ENCODE measurements at regions not wholly inside any gene's neighbourhood (a gene's known extent, or its start where the extent isn't known, plus 50 kb on each side); places are given as distances from the start of the nearest gene placed in this dataset.
"Not testable (repeated sequence)": the region's sequence is repeated elsewhere in the genome, so short reads cannot be mapped to it uniquely, and the experiment has no call there.

DNA sequence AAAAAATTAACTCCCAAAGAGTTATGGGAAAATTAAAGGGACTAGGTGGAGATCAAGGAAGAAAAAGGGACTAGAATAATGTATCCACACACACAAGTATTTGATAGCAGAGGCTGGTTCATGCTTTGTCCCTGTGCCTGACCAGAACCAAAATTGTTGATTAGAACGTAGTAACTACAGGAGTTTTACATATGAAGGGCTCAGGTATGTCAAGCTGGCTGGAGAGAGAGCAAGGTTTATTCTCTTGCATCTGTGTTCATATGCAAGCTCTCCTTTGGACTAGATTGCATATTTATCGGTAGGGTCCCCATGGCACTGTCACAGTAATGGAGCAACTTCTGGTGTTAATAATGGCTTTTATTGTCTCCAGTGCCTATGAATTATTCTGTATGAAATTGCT lies 239.9 kb upstream of the TRPM3 start:
- no peak for DNase-seq

DNA sequence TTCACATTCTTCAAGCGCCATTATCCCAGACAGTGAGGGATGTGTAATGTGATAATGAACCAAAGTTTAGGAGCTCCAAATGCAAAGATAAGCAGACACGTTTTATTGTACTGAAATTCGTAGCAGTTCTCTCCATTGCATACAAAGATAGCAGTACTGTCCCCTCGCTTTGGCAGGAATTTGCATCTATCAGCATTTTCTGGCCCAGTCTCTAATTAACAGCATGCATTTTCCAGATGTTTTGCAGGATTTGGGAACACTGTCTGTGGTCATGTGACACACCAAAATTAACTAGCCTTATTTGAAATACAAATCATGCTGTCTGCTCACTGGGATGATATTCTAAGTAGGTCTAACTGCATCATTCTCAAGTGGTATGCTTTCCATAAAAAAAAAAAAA lies 235.9 kb upstream of the TRPM3 start:
- DNase-seq, result no peak

DNA sequence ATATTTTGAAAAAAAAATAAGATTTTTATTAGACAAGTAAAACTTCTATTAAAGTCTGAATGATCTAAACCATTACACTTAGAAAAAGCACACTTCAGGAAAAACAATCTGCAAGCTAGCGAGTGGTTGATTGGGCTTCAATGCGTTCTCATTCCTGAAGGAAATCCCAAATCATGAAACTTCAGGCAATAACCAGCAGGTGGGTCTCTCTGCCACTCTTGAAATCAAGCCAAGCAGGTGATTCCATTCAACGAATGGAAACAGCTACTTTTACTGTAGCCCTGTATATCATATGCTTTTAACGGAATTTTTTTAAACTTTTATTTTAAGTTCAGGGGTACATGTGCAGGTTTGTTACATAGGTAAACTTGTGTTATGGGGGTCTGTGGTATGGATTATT lies 234.5 kb upstream of the TRPM3 start:
- DNase-seq, result no peak

DNA sequence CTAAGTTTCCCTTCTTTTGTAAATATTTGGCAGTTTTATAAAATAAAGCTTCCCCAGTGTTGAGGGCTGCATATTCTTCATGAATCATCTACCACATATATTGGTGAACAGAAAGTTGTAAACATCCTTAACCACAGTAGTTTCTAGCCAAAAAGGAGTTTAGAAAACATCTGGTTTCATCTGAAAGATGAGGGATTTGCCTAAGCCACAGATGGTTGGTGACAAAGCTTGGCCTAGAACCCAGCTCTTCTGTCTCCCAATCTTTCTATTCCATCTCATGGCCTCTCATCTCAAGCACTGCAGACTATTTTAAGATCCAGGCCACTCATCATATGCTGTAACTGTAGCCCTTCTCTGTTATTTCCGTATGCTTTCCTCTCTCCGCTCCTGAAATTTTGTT lies 232.3 kb upstream of the TRPM3 start:
- DNase-seq, result no peak

DNA sequence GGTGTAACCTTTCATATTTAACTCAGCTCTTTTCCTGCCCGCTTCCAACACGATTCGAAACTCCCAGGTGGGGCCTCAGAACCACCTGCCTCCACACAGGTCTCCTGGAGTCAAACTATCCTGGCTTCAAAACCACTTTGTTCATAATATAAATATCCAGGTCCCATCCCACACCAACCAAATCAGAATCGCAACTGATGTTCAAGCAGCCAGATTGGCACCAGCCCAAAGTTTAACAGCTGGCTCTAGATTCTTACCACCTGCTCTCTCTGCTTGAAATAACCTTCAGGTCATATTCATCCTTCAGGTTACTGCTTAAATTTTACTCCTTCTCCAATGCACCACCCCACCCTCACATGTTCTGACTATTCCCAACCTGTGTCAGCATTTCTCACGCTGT lies 231.4 kb upstream of the TRPM3 start:
- DNase-seq, result no peak

DNA sequence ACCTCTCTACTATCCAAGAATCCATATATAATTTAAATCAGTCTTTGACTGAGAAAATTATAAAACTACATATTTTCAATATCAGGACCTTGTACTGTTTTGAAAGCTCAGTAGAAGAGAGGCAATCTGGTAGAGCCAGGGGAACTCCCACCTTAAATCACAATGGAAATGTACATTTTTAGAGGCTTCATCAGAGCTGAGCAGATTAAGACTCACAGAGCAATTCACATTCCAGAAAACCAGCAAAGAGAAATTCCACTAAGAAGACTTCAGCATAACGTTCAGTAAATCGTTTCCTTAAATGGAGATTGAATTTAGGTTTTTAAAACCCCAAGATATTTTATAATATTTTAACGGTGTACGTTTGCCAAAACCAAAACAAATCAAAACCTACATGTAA lies 227.8 kb upstream of the TRPM3 start:
- no peak for DNase-seq

DNA sequence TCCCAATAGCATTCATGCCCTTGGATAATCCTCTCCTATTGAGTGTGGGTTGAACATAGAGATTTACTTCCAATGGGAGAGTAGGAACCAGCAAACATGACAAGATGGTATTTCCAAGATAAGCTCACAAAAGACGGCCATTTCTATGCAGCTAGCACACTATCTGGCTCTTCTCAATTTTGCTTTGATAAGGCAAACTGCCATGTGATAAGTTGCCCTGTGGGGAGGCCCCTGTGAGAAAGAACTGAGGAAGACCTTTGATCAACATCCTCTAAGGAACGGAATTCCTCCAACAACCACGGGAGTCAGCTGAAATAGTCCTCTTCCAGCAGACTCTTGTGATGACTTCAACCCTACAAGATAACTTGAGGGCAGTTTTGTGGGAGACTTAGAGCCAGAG lies 211.9 kb upstream of the TRPM3 start:
- no peak for DNase-seq

DNA sequence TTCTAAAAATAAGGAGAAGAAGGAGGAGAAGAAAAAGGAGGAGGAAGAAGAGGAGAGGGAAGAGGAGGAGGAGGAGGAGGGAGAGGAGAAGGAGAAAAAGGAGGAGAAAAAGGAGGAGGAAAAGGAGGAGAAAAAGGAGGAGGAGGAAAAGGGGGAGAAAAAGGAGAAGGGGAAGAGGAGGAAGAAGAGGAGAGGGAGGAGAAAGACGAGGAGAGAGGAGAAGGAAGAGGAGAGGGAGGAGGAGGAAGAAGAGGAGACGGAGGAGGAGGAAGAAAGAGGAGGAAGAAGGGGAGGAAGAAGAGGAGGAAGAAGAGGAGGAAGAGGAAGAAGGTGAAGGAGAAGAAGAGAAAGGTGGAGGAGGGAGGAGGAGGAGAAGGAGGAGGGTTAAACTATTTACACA lies 210.2 kb upstream of the TRPM3 start:
- DNase-seq, result no peak

DNA sequence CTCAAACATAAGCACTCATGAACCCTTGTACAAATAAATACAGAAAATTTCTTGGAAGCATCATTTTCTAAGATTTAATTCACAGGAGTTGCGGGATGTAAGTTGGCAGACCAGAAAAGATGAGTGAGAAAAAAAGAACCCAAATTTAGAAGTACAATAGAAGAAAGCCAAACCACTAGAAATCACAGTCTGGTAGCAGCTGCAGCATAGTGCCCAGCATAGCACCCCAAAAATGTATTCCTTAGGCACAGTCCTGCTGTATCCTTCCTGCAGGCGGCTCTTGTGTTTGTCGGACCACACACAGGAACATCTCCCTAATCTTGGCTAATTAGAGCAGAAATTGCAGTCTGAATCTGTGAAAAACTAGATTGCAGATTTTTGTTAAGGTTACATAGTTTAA lies 208.5 kb upstream of the TRPM3 start:
- DNase-seq, result no peak

DNA sequence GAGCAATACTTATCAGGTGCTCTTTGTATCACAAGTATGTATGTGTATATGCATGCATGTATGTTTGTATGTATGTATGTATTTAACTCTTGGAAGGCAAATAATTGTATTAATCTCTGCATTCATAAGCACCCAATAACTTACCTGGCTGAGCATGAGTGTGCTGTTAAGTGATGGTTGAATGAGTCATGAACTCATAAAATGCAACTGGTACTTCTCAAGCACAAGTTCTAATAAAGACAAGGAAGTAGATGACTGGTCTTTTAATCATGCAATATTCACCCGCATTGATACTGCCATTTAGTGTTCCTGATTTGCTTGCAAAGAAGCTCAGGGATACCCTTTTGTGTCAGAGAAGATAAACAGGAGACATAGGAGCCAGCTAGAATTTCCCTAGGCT lies 204.9 kb upstream of the TRPM3 start:
- DNase-seq, result no peak

DNA sequence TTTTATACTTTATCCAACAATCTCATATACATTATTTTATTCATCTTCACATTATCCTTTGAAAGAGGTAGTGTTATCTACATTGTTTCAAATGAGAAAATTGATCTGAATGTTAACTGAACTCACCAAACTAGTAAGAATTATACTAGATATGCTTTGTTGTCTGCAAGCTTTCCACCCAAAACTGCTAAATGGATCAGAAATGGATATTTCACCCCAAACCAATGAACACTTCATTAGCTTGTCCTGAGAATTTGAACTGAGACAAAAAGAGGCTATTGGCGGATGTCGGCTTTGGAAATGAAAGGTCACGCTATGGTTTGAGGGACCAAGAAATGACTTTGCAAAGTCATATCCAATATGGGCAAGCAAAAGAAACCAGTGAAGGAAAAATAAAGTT lies 201.9 kb upstream of the TRPM3 start:
- DNase-seq, result no peak

DNA sequence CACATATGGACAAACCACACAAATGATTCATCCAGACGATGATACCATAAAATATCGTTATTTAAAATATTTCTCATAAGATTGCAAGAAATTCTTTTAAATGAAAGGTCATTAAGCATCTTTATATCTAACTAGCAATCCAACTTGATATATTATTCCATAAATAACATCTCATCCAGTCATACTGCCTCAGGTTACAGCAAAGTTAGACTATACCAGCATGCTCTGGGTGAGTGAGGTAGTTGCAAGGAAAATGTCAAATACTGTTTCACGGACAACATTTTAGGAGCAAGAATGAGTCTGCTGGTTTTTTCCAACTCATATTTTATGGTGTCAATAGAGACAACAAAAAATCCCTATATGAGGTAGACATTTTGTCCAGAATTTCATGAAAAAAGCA lies 200.9 kb upstream of the TRPM3 start:
- no peak for DNase-seq

DNA sequence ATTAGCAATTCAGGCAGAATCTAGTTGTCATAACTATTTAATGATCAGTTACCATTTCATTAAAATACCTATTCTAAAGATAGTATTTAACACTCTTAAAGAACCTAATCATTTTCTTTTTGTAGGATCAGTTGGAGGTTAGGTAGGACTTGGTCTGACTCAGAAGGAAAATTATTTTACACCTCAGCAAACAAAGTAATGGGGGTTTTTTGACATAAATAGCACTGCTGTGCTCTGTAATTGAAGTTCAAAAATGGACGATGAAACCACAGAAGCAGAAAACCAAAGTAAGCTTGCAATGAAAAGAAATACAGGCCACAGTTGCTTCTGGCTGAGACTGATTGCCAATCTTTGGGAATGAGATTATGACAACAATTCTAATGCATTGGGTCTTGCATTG lies 187.0 kb upstream of the TRPM3 start:
- no peak for DNase-seq

DNA sequence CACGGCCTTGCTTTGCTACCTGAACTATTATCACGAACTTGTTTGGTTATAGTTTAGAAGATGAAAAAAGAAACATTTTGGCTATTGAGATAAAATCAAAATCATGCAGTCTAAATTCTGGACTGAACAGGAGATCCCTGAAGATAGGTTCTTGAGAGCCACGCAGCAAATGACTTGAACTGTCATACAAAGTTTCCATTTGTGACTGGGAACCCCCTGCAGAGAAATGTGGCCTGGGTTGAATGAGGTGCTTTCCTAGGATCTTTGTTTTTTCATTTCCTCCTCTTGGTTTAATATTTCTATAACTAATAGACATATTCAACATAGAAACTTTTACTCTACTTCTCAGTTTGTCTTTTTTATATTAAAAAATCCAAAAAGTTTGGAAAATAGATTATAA lies 184.7 kb upstream of the TRPM3 start:
- no peak for DNase-seq

DNA sequence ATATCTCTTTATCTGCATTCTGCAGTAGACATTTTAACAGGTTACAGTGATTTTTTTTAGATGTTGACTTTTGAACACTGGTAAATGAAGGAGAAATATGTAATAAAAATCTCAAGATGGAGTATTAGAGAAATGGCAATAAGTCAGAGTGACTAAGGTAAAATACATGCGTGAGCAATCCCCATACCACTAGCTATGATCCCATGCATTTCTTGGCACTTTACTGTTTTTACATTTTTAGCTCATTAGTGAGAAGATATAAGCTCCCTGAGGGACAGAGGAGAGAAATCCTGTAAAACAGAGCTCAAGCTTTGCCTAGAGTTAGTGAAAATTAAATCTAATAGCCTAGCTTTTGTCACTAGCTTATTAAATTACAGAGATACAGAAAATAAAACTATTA lies 181.9 kb upstream of the TRPM3 start:
- no peak for DNase-seq

DNA sequence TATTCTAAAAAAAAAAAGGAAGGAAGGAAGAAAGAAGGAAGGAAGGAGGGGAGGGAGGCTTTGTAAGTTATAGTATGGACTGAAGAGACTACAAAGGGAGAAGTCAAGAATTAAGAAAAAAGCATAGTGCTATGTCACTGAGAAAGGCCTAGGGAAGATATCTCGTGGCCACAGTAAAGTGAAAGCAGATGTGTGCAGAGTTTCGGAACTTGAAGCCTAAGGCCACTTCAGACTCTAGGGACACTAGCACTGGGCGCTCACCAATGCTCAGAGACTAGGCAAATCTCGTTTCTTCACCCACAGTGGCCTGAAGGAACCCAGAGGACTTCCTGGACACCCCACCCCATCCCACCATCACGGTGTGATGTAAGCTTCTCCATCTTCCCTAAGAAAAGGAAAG lies 181.4 kb upstream of the TRPM3 start:
- no peak for DNase-seq

DNA sequence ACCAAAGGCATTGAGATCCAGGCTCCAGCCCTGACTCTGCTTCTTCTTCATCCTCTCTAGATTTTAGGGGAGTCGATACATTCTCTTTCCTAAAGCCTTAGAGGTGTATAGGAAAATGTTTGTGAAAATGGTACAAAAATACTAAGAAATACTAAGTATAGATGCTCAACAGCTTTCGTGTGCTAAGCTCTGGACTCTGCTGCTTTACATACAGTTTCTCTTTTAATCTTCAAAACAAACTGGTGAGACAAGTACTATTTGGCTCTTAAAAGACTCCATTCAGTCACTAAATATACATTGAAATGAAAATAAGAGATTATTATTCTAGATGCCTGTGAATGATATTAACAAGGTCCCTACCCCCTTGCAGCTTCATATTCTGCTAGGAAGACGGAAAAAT lies 174.5 kb upstream of the TRPM3 start:
- DNase-seq, result no peak

DNA sequence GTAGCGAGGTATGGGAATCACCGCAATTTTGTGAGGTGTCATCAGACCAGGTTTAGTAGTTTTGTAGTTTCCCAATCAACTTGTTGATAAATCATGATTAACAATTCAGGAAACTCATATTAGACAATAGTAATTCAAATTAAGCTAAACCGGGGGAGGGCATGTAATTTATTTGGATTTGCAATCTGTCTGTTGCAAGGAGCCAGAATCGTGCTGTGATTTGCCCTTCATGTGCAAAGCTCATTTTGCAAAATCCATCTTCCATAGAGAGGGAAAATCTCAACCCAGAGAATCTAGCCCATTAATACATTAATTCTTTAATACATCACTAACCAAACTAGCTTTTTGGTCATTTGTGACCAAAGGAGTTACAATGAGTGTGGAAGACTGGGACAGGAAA lies 164.7 kb upstream of the TRPM3 start:
- DNase-seq, result no peak

DNA sequence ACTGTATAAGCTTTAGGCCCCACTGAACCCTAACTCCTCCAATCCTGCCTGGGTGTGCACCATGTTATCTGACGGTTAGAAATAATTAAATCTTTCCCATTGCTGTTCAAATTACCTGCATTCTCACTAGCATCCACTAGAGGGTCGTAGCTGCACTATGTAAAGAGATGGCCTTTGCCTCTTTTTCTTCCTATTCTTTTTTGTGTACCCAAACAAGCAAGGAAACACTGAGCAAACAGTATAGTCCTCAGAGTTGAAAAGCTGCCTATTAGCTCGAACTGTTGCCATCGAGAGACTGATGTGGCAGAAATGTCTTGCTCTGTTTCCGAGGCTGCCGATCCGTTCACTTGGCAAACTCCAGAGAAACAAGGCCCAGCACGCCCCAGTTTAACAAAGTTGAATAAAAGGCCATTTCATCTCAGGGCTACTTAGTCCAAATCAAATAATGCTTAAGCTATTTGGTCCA lies 163.8 kb upstream of the TRPM3 start:
- peak; percentile 5 for DNase-seq

DNA sequence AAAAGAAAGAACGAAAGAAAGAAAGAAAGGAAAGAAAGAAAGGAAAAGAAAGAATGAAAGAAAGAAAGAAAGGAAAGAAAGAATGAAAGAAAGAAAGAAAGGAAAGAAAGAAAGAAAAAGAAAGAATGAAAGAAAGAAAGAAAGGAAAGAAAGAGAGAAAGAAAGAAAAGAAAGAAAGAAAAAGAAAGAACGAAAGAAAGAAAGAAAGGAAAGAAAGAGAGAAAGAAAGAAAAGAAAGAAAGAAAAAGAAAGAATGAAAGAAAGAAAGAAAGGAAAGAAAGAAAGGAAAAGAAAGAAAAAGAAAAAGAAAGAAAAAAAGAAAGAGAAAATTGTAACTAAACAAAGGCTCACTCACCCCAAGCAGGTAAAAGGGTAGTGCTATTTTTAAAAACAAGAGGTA lies 160.7 kb upstream of the TRPM3 start:
- not testable (repeated sequence) for DNase-seq

DNA sequence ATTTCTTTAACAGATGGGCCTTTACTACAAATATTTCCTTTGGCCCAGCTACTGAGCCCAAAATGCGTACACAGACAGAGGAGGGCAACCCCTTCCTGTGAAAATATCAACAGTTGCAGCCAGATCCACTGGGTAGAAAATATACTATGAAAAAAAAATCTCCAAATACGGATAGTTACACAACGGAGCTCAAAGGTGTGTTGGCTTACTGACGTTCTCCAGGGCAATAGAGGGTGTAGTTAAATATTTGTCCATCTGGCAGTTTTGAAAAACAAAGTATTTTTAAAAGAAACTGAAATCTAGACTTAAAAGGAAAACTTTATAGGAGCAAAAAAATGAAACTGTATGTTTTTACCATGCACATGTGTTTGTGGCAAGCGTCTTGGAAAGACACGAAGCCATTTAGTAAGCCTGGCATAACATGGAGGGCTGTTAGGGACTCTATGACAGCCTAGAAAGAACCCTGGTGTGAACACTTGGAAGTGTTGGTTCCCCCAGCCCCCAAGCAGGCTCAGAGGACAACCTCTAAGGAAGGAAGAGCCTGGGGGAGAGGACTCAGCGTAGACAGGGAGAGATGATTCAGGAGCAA lies 157.8 kb upstream of the TRPM3 start:
- DNase-seq, result no peak

DNA sequence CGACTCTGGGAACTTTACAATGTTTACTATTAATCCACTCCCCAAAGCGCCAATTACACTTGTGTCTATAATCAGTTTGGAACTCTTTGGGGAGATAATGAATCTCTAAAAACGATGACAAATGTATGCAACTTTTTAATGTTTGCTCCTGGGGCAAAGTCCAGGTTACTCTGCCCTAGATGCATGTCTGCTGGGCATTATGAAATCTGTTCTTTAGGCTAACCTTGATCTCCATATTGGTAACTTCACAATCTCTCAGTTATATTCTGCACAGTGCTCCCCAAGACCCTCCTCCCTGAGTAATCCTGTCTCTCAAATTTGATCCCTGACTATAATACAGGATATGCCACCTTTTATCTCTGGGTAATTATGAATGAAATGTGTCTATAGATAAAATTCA lies 152.2 kb upstream of the TRPM3 start:
- no peak for DNase-seq

DNA sequence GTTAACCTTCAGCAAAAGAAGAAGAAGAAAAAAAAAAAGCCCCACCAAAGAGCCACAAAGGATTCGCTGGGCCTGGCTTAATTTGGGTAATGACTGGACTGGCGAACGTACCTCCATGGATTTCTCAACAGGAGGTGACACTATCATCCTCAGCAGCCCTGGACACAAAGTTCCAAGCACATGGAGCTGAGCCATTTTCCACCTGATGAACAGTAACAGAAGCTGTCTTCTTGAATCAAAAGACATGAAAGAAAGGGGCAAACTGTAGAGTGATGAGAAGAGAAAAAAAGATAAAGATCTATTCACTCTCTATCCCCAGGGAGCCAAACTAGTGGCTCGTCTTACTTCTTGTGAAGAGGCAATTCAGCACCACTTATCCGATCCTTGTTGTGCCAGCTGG lies 150.2 kb upstream of the TRPM3 start:
- DNase-seq, result no peak

DNA sequence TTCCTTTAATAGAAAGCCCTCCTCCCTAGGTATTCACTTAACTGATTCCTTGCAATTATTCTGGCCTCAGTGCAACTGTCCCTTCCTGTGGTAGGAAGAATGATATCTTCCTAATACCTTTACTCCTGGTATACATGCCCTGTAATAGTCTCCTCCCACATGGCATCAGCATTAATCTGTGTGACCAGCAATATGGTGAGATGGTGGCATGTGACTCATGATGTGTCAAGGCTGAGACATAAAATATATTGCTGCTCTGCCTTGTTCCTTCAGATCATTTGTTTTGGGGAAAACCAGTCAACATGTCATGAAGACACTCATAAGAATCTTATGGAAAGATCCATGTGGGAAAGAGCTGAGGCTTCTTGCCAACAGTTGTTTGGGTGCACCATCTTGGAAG lies 149.1 kb upstream of the TRPM3 start:
- no peak for DNase-seq

DNA sequence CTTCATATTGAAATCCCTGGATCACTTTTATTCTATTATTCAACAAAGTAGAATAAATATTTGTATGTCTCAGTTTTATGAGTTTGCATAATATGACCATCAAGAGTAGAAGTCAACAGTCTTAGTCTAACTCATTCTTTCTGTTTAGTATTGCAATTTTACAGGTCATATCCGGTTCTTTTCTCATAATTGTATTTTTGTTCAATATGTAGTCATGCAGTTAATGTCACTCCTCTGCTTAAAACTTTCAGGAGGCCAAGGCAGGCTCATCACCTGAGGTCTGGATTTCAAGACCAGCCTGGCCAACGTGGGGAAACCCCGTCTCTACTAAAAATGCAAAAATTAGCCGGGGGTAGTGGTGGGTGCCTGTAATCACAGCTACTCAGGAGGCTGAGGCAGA lies 148.4 kb upstream of the TRPM3 start:
- no peak for DNase-seq

All from activated naive CD4-positive, alpha-beta T cell treated with Interleukin-2 at 50 U/mL for 16 hours (primary cell).